HG03045 (cell line): ENCODE measurements at regions not wholly inside any gene's neighbourhood (a gene's known extent, or its start where the extent isn't known, plus 50 kb on each side); places are given as distances from the start of the nearest gene placed in this dataset.
"Not testable (repeated sequence)": the region's sequence is repeated elsewhere in the genome, so short reads cannot be mapped to it uniquely, and the experiment has no call there.

Source experiments
- ATAC-seq: cut with Tn5 transposase; IDR thresholded peaks from one replicate; pipeline ENCODE4 v1.9.1; 2021; ENCODE audit warnings: mild to moderate bottlenecking, moderate library complexity; ENCODE audit not compliant: unreplicated experiment

DNA sequence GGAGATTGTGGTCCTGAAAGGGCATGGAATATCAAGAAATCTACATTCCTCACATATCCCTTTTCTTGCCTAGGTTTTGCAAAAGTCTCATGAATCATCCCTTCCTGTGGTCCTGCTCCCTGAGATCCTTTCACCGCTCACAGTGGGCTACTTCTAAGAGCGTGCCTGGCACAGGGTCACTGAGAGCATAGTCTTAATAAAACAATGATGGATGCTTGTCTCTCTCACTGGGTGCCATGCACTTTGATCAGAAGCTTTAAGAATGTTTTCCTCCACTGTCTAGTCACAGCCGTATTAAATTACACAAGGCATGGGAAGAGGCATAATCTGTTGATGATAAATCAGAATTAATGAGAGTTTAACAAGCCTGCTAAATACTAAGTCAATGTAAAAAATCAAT, 269.7 kb upstream of the ATP10A start:
- no peak for ATAC-seq

DNA sequence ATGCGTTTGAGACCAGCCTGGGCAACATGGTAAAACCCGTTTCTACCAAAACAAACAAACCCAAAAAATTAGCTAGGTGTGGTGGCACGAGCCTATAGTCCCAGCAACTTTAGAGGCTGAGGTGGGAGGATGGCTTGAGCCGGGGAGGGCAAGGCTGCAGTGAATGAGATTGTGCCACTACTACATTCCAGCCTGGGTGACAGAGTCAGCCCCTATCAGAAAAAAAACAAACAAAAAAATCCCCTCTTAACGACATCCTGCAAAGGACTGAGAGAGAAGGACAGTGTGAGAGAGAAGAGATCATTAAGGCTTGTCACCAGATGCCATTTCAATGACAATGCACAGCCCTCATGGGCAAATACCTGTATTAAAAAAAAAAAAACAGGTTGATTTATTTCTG, 266.7 kb upstream of the ATP10A start:
- no peak for ATAC-seq

DNA sequence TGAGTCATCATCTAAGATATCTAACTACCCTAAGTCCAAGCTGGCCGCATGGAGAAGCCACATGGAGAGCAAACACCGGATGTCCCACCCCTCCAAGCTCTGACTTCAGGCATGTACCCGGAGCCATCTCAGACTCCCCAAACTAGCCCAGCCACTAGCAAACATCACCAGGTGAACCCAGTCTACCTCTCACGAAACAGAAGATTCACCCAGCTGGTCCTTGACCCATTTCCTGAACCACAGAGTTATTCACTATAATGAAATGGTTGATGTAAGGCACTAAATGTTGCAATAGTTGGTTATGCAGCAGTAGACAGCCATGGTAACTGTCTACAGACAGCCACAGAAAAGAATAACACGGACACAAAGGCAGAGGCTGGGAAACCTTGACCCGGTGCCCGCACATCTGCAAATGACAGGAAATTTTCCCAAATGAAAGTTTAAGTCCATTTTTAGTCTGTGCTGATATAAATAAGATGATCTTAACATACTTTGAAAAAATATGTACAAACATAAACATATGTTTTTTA, 265.5 kb upstream of the ATP10A start:
- ATAC-seq = no peak

DNA sequence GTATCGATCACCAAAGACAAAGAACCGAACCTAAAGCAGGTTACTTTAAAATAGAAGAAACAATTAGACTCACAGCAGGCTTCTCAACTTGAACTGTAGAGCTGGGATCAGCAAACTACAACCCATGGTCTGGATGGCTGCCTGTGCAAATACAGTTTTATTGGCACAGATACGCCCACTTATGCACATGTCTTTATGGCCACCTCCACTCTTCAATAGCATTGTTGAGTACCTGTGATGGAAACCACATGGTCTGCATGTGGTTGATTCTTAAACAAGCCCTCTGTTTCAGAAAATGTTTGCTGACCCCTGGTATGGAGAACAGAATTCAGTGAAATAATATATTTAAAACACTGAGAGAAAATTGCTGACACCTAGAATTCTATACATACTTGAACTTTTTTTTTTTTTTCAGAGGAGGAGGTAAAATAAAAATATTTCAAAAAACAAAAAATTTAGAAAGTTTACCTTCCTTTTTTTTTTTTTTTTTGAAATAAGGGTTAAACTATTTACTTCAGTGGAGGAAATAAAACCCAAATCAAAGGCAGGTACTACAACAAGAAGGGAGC, 263.8 kb upstream of the ATP10A start:
- no peak for ATAC-seq

DNA sequence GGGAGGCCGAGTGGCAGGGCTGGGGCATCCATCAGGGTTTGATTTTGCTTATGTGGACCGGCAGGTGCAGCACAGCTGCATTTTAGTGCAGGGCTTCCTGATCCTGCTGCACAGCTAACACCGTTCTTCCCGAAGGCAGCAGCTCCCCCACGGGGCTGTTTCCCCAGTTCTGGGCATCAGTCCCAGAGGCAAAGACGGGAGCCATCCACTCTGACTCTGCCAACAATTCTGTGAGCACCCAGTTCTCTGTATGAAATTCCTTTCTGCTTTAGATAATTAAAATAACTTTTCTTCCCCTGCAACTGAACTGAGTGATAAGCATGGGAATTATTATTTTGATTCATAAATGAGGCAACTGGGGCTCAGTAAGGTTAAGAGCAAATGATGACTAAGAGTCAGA, 262.9 kb upstream of the ATP10A start:
- no peak for ATAC-seq

DNA sequence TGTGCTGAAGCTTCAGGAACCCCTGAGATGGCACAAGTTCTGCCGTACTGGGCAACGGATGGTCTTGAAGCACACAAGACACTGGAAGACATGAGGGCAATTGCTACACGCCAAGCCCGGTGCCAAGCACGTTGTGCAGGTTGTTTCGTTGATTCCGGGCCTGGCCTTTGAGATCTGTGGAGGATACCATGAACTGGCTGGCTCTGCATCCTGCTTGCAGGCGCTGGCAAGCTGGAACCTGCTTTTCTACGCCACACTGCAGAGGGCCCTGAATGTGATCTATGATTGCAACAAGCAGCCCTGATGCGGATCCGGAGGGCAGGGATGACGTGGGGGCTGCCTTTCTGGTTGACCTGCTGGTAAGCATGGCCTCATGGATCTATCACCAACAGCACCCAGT, 262.5 kb upstream of the ATP10A start:
- ATAC-seq = no peak

DNA sequence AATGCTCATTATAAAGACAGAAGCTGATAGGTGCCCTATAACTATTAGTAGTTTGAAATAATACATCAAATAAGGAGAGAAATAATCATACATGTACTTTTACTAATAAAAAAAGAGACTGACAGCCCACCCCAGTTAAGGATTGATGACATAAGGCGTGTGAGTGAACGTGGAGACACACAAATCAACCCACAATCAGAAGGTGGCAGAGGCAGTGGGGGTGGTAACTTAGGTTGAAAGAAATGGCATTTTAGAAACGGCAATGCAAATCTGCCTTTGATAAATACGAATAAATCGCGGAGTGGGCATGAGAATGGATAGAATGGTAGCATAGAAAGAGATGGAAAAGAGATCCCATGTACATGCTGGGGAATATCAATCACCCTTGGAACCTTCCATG, 256.2 kb upstream of the ATP10A start:
- ATAC-seq = no peak

DNA sequence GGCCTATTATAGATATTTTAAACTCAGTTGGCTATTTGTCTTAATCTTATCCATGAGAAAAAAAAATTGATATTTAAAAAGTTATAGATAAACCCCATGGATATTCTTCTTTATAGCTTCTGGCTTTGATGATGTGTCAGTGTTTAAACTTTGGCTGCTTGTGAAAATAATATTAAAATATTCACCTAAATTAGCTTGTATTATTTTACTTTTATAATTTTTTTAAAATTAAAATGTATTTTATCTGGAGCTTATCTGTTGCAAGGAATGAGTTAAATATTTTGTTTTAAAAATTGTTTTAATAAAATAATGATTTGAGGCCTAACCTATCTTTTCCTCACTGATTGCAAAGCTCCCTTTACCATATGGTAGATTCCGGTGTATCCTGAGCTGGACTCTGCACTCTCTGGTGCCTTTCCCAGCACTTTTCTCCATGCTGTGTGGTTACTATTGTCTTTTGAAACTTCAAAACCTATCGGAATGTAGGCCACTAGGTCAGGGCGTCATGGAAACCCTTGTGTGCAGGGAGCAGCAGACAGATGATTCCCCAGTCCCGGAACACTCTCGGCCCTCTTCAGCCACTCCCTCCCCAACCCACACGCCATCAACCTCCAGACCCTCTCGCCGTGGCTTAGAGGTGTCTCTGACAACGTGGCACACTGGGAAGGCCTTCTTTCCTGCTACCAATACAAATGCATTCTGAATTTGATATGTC, 252.3 kb upstream of the ATP10A start:
- ATAC-seq = no peak

DNA sequence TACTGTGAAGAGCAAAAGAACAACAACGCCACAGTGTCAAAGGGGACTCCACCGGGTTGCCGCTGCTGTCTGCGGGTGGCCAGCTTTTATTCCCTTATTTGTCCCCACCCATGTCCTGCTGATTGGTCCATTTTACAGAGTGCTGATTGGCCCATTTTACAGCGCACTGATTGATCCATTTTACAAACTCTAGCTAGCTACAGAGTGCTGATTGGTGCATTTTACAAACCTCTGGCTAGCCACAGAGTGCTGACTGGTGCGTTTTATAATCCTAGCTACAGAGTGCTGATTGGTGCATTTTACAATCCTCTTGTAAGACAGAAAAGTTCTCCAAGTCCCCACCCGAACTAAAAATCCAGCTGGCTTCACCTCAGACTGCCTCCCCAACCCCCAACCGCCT, 251.0 kb upstream of the ATP10A start:
- ATAC-seq = not testable (repeated sequence)

DNA sequence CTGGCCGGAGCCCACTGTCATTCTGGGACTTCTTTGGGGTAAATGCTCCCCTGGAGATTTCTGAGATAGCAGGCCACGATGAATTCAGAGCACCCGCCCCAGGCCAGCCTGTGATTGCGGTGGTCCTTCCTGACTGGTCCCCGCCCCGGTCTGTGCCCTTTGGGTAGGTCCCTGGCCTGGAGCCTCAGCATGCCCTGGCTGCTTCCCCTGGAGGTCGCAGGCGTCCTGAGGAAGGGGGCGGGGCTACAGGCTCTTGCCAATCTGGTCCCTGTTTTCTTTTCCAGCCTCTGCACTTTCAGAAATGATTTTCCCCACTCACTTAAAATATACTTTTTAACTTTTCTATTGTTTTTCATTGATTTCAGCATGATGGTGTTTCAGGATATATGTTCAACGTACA, 250.2 kb upstream of the ATP10A start:
- no peak for ATAC-seq

DNA sequence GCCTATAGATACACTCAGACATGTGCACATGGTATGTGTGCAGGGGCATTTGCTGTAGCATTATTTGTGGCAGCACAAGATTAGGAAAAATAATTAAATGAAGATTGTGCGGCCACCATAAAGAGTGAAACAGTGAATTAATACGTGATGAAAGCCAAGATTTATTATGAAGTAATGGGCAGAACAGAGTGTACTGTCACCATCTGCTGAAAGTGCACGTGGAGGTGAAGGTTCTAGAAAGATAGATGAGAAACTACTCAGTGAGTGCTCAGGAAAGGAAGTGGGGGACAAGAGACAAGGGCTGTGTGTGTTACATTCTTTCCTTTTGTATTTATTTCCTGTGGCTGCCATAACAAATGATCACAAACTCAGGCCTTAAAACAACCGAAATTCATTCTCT, 246.1 kb upstream of the ATP10A start:
- ATAC-seq = no peak

DNA sequence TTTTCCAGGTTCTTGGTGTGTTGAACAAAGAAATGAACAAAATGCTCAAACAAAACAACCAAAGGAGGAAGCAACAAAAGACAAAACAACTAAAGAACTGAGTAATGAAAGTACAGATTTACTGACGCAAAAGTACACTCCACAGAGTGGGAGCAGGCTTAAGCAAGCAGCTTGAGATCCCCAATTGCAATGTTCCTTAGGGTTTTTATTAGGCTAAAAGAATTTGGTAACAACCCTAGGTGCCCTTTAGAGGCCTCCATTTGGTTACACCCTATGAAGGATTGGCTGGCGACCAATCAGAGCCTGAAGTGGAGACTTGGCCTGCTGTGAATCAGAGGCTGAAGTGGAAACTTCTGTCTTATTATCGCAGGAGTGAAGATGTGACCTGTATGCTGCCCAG, 243.4 kb upstream of the ATP10A start:
- ATAC-seq = no peak

DNA sequence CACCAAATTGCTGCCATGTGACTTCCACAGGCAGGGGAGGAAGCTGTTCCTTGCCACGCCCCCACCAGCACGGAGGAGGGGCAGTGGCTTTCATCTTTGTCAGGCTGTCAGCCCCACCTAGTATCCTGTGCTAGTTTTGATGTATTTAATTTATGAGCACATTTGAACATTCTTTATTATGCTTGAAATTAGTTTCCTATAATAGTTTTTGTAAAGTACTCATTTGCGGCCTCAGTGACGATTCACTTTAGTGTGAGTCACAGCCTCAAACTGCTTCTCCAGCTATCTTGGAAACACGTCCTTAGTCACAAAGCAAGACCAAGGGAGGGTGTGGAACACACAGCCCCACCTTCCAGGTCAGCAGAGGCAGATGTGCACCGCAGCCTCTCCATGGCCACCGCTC, 239.9 kb upstream of the ATP10A start:
- ATAC-seq = no peak

DNA sequence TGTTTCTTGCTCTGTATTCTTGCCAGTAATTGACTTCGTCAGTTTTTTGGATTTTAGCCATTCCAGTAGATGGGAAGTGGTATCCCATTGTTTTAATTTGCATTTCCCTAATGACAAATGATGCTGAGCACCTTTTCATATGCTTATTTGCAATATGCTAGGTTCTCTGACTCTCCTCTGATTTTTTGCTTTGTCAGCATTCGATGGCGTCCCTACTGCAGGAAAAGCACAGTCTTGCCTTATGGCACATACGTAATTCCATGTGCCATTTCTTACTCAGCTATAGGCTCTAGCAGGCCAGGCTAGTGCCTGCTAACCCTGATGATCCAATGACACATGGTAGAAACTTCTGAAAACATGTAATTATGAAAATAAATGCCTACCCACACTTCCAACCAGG, 239.2 kb upstream of the ATP10A start:
- no peak for ATAC-seq

DNA sequence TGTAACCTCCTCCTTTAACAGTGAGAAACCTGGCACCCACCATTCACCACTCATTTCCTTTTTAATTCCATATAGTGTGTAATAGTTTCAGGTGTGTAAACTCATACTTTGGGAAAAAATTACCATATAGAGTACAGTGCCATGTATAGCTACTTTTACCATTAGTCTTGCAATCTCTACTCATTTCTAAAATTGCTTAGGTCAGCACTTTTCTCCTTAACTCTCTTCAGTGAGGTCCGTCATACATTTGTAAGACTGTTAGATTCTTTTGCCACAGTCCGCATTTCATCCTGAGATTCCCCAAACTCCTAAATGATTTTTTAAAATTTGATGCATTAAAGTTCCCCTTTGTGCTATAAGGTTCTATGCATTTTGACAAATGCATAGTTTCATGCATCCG, 238.3 kb upstream of the ATP10A start:
- ATAC-seq = no peak

DNA sequence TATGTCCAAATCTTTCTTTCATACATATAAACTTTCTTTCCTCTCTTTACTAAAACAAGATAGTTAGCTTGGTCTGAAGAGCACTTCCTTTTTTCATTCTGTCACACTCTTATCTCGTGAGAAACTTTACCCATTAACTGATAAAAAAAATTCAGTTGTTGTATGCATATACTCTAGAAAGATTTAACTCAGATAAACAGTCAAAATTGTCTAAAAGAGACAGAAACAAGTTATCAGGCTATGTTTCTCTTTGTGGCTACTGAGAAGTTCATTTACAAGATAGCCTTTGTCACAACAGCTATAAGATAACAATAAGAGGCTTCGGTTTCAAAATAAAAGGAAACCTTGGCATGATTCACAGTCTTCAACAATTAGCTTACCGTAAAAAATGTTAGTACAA, 235.7 kb upstream of the ATP10A start:
- no peak for ATAC-seq

DNA sequence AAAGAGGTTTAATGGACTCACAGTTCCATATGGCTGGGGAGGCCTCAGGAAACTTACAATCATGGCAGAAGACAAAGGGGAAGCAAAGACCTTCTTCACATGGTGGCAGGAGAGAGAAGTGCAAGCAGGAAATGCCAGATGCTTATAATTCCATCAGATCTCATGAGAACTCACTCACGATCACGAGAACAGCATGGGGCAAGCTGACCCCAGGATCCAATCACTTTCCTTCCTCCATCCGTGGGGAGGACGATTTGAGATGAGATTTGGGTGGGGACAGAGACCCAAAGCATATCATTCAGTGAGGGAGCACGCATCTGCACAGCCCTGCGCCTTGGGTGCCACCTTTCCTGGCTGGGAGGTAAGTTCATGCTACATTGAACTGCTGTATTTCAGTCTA, 234.1 kb upstream of the ATP10A start:
- no peak for ATAC-seq

DNA sequence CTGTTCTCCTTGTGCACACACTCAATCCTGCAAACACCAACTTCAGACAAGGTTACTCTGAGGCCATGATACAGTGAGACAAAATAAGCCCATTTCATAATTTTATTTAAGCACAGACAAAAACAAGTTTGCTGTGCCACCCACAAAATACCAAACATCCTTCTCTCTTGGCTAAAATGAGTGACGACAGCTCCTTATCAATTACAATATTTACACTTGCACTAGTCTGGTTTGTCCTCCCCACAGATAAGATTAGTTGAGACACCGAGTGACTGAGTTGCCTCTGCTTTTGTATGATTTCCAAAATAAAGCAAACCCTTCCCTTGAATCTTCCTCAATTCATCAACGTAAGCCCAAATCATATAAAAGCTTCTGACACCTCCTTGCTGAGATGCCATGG, 233.5 kb upstream of the ATP10A start:
- ATAC-seq = no peak

DNA sequence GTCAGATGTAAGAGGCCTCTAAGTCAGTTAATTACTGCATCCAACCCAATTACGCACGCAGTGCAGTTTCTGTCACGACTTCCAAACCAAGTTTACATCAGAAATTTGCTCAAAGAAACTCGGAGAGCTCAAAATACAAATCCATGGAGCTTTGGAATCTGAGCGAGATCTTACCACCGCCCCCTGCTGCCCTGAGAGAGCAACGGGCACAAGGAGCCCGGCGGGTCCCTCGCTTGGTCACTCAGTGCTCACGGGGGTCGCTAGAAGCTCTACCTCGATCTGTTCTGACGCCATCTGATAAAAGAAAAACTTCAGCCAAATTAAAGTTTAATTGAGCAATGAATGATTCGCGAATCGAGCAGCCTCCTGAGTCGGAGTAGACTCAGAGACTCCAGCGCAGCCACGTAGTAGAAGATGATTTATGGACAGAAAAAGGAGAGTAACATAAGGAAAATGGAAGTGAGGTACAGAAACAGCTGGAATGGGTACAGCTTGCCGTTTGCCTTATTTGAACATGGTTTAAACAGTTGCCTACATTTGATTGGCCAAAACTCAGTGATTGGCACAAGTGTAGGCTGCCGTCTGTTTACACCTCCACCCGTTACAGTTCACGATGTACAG, 232.7 kb upstream of the ATP10A start:
- ATAC-seq = no peak

DNA sequence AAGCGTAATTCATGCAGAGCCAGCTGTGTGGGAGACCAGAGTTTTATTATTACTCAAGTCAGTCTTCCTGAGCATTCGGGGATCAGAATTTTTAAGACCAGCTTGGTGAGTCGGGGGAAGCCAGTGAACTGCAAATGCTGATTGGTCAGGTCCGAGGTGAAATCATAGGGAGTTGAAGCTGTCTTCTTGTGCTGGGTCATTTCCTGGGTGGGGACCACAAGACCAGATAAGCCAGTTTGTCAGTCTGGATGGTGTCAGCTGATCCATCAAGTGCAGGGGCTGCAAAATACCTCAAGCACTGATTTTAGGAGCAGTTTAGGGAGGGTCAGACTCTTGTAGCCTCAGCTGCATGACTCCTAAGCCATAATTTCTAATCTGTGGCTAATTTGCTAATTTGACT, 228.1 kb upstream of the ATP10A start:
- no peak for ATAC-seq

DNA sequence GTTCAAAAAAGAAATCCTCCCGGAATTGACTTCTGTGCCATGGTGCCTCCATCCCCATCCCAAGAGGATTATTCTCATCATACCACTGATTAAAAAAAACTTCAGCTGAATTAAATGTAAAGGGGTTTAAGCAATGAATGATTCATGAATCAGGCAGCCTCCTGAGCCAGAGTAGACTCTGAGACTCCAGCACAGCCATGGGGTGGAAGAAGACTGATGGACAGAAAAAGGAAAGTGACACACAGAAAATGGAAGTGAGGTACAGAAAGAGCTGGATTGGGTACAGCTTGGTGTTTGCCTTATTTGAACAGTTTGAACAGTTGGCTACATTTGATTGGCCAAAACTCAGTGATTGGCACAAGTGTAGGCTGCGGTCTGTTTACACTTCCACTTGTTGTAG, 224.8 kb upstream of the ATP10A start:
- no peak for ATAC-seq

DNA sequence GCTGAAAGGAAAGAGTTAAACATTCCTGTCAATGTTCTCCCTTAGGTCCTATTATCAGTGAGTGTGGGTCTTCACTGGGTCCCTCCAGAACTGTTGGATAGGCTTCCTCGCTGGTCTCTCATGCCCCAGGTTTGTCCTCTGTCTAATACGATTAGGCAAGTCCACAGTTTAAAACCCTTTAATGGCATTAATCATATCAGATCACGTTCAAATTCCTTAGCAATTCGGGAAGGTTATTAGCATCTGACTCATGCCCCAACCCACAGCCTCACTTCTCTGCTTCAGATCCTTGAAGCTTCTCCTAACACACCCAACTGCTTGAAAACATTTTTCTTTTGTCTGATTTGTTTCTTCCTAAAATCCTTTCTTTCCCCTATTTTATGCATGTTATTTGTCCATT, 224.3 kb upstream of the ATP10A start:
- no peak for ATAC-seq
